Renal pelvis (tissue), 1 donor: ENCODE measurements at regions not wholly inside any gene's neighbourhood (a gene's known extent, or its start where the extent isn't known, plus 50 kb on each side); places are given as distances from the start of the nearest gene placed in this dataset.

Experiments used
- DNase-seq: peaks from one replicate; pipeline ENCODE4 v3.0.0-alpha.2; 2013

DNA sequence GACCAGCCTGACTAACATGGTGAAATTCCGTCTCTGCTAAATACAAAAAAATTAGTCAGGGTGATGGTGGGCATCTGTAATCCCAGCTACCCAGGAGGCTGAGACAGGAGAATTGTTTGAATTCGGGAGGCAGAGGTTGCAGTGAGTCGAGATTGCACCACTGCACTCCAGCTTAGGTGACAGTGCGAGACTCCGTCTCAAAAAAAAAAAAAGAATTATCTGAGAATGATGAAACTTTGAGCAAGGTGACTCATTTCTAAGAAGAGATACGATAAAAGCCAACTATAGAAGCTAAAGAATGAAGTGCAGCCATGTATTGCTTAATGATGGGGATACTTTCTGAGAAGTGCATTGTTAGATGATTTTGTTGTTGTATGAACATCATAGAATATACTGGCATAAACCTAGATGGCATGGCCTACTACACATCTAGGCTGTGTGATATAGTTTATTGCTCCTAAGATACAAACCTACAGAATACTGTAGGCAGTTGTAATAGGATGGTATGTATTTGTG lies 64.7 kb downstream of the SNRPE start:
- DNase-seq: no peak

DNA sequence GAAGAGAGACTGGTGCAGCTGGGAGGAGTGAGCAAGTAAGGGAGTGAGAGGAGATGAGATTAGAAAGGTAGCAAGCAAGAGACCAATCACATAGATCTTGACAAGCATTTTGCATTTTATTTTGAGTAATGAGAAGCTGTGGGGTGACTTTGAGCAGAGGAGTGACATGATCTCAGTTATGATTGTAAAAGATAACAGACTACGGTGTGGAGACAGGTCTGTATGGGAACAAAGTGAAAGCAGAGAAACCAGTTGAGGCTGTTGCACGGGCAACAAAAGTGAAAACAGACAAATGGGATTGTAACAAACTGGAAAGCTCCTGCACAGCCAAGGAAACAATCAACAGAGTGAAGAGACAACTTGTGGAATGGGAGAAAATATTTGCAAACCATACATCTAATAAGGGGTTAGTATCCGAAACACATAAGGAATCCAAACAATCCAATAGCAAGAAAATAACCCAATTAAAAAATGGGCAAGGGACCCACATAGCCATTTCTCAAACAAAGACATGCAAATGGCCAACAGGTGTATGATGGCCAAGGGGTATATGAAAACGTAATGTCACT lies 68.4 kb downstream of the SNRPE start:
- DNase-seq: no peak

DNA sequence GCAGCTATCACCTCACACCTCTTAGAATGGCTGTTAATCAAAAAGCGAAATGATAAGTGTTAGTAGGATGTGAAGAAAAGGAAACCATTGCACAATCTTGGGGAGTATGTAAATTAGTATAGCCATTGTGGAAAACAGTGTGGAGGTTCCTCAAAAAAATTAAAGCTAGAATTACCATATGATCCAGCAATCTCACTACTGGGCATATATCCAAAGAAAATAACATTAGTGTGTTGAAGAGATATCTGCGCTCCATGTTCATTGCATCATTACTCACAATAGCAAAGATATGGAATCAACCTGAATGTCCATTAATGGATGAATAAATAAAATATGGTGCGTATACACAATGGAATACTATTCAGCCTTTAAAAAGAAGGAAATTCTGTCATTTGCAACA lies 68.9 kb downstream of the SNRPE start:
- no peak for DNase-seq

- DNase-seq: no peak
These were observed 70.6 kb downstream of the SNRPE start for GRCh38 chr1:203931953-203932352.

DNA sequence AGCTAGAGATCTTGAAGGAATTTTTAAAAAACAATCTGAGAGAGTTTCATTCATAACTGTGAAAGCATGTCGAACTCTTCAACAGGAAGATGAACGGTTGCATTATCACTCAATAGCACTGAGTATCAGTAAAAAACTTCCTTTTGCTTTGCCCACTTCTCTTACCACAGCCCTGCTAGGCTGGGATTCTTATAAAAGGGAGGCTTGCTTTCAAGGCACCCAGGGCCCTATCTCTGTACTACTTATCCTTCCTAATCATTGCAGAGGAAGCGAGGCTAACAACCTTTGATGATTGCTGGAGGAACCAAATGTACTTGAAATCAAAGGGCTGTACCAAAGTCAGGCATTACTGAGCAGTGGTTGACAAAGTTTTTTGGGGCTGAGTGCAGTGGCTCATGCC lies 71.2 kb downstream of the SNRPE start:
- no peak for DNase-seq

DNA sequence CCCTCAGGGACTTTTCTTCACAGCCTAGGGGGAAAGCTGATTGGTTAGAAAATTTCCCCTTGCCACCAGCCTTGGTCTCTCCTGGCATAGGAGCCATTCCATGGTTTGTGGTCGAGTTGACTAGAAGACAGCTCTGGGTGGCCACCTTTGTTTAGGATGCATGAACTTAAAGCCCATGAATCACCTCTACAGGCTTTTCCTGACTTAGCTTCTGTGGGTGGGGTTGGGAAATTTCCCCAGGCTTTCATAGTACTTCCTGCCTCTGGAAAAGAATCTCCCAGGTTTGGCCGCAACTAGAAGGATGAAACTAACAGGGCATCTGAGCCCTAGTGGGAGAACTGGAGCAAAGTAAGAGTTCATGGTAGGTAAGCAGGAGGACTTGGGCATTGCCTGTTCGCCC lies 72.6 kb downstream of the SNRPE start:
- no peak for DNase-seq

DNA sequence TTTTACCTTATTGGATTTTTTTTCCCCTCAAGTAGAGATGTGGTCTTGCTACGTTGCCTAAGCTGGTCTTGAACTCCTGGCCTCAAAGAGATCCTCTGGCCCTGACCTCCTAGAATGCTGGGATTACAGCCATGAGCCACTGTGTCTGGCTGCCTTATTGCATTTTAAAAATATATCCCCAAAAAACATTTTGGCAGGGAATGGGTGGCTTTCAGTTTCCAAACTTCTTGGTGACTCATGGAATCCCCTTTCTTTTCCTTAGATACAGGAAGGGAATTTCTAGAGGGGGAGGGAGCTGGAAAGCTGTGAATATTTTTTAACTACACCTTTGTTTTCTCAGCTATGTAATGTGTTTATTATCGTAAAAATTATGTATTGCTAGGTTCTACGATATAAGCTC lies 73.3 kb downstream of the SNRPE start:
- no peak for DNase-seq

DNA sequence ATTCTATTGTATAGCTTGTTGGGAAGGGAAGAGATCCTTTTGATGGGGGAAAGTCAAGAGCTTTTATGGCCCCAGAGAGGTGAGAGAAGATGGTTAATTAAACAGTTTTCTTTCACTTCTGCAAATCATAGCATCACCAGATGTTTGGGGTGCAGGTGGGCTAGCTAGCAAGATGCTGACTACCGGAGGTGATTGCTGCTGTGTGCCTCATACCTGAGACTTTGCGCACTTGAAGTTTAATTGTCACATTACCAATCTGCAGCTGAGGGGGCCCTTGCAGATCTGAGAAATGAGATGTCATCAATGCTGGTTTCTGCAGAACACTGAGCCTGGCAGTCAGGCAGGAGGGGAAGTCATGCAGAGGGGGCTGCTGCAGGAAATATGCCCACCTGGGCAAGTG lies 73.9 kb downstream of the SNRPE start:
- DNase-seq: no peak

- DNase-seq: no peak
These were observed 76.4 kb downstream of the SNRPE start for GRCh38 chr1:203937678-203938330.

- DNase-seq: no peak
These were observed 83.4 kb downstream of the SNRPE start for GRCh38 chr1:203944651-203945404.

DNA sequence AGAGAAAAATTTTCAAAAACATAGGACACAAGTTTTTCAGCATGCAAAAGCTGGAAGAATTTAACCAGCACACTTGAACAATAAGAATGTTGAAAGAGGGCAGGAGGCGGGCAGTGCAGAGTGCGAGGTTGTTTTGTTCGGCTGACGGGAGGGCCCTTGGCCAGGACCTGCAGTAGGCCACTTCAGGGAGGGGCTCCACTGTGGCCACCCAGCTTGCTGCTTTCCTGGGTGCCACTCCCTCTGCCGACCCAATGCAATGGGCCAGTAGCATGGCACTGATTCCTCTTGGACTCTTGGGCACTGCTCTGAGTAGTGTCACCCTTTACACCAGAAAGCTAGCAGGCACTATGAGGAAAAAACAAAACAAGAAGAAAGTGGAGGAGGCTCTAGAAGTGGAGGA lies 92.9 kb downstream of the SNRPE start:
- no peak for DNase-seq

DNA sequence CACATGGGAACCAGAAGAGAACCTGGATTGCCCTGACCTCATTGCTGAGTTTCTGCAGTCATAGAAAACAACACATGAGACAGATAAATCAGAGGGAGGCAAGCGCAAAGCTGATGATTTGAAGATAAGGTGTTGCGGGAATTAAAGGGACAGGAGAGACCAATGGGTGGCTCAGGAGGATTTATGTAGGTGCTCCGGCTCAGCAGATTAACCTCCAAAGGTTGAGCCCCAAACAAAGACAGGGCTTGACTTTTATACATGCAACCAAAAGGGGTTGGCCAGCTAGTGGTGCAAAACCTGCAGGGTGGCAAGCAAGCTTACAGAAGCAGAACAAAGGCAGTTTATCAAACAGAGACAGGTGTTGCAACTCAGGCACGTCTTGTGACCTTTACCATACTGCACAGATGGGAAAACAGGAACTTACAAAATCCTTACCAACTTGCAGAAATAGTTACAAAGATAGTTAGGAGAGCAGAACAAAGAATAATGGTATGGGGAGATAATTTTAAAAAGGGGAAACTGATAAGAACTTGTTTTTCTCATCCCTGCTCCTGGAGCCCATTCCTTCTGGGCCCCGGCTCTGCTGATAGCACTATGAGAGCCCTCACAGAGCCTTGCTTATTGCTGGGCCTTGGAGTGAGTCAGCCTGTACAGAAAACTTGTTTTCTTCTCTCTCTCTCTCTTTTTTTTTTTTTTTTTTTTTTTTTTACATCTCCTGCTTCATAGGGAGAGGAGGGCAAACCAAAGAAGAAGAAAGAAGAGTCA lies 93.6 kb downstream of the SNRPE start:
- no peak for DNase-seq

DNA sequence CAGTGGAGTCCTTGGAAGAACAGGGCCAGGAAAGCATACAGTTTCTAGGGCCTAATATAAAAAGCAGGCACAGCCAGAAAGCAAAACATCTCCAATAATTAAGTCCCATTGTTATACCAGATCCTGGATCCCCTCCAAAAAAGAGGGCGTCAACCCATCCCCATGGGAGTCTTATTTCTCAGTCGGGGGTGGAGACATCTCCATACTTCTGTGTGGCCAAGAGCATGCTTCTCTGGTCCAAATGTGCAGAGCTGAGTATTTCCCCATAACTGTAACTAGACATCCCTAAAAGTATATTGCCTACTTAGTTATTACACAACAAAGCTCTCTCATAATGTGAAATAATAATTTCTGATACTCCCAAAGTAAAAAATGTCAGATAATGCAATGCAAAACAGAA lies 104.2 kb upstream of the SOX13 start:
- no peak for DNase-seq

DNA sequence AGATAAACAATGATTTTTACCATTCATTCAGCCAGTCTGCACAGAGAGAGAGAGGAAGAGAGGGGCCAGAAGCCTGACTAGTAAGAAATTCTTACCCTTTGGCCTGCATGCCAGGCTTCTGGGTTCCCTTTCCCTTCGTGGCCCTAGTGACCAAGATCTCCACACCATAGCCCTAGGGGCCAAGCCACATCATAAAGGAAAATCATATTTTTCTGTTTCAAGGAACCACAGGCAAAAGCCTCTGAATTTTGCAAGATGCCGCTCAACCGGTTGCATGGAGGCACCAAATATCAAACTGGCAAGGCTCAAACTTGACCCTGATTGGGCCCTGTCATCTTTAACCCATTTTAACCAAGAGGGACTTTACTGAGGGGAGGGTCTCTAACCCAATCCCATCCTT lies 103.1 kb upstream of the SOX13 start:
- DNase-seq: no peak

DNA sequence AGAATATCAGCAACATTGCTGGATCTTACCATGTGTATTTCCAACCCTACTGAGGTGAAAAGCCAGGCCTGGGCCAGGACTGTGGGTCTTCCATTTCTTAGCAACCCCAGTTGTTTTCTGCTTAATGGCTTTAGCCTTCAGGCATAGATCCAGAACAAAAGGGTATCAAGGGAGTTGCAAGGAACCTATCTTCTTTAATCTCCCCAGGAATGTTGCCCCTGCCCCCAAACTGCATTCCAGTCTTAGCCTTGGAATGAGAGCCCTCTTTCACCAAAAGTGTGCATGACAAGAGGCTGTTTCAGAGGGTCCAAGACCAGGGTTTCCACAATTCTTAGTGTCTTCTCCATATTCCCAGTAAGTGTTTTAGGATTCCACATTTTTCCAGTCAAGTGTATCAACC lies 87.9 kb upstream of the SOX13 start:
- DNase-seq: peak; percentile 26

GRCh38 chr1:203985676-203986075 lies 87.2 kb upstream of the SOX13 start:
- no peak for DNase-seq

- no peak for DNase-seq
These were observed 85.9 kb upstream of the SOX13 start for GRCh38 chr1:203986887-203987461.

- no peak for DNase-seq
These were observed 82.8 kb upstream of the SOX13 start for GRCh38 chr1:203990118-203990517.

DNA sequence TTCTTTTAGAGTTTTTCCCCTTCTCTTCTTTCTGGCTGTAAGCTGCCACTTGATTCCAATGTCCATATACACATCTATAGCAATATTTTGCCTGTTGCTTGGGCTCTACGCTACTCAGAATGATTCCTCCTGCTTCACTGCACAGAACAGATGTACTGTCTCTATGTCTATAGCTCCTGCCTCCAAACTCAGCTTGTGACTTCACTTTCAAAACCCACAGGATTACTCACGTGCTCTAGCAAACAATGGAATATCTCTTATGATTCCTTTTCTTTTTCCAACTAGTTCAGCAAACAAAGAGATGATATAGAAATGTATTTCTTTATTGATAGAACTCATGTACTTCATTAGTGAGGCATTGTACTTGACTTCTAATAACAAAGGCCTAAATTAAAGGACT lies 80.5 kb upstream of the SOX13 start:
- DNase-seq: no peak

DNA sequence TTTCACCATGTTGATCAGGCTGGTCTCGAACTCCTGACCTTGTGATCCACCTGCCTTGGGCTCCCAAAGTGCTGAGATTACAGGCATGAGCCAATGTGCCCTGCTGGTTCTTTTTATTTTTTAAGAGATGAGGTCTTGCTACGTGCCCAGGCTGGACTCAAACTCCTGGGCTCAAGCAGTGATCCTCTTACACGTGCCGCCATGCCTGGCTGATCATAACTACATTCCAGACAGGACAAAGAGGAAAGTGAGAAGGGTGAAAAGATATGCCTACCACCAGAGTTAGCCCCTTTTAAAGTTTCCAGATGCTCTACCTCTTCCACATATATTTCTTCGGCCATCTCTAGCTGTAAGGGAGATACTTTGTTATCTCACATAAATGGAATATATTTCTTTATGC lies 79.7 kb upstream of the SOX13 start:
- DNase-seq: peak; percentile 33

DNA sequence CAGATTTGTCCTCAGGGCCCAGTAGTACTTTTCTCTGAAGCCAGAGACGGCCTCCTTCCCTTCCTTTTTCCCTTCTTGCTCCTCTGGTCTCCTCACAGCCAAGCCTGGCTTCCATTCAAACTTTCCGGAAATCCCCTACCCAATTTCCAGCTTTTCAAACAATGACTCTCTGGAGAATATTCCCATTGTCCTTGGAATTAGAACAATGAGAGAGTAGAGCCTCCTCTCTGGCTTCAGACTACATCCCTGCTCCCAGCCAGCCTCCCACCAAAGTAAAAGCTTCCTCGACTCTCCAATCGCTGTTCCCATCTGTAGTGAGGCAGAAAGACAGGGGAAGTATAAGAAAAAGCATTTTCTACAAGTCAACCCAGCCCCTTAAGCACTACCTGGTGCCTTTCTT lies 77.7 kb upstream of the SOX13 start:
- DNase-seq: no peak

- DNase-seq: peak; percentile 64
These were observed 76.8 kb upstream of the SOX13 start for GRCh38 chr1:203996126-203996525.
